ENCODE measurements at regions not wholly inside any gene's neighbourhood (a gene's known extent, or its start where the extent isn't known, plus 50 kb on each side); places are given as distances from the start of the nearest gene placed in this dataset.

DNA sequence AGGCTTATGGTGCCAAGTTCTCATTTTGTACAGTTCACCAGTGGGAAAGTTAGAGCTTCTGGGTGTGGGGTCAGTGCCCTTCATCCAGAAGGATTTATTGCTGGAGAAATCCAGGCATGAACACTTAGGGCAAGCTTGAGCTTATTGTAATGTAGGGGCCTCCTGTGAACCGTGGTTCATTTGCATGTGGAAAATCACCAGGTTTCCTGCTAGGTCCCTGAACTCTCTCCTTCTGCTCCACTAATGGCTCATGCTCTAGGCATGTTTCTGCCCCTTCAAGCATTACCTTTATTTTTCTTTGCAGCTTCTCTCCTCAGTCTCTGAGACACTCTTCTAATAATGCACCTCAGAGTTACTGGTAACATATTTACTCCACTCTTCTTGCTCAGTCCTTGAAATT is 79.3 kb upstream of the FAM98A start:
- H3K4me3 ChIP-seq: no peak overlapping the region
- DNase-seq (ENCODE audit: low read depth in 1 of 2, low spot score in 1 of 2): no peak
- H3K27ac ChIP-seq: no peak overlapping the region
- TF ChIP-seq, protein P1, sequence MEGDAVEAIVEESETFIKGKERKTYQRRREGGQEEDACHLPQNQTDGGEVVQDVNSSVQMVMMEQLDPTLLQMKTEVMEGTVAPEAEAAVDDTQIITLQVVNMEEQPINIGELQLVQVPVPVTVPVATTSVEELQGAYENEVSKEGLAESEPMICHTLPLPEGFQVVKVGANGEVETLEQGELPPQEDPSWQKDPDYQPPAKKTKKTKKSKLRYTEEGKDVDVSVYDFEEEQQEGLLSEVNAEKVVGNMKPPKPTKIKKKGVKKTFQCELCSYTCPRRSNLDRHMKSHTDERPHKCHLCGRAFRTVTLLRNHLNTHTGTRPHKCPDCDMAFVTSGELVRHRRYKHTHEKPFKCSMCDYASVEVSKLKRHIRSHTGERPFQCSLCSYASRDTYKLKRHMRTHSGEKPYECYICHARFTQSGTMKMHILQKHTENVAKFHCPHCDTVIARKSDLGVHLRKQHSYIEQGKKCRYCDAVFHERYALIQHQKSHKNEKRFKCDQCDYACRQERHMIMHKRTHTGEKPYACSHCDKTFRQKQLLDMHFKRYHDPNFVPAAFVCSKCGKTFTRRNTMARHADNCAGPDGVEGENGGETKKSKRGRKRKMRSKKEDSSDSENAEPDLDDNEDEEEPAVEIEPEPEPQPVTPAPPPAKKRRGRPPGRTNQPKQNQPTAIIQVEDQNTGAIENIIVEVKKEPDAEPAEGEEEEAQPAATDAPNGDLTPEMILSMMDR (IDR thresholded peaks at IDR 0.05; ENCODE audit: low read depth, low read length): no peak
- no peaks in the 10 kb centered on the region for H3K4me1 ChIP-seq (ENCODE audit: low read depth)
- H3K36me3 ChIP-seq: no peaks in the 10 kb centered on the region
- no peaks in the 10 kb centered on the region for H3K27me3 ChIP-seq
- no peaks in the 10 kb centered on the region for H3K9me3 ChIP-seq (ENCODE audit: low read depth)

DNA sequence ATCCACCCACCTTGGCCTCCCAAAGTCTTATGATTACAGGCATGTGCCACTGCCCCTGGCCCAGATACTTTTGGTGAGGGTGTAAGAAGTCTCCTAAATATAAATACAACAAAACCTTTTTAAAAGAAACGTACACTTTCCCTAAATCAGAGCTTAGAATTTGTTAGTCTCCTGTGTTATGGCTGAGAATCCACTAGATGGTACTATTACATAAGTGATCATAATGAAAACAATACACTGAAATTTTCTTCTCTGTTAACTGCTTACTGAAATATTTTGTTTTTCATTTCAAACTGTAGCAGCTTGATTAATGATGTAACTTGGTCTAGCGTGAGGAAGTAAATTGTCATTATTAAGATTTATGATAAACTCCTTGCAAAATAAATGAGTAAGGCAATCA is 74.8 kb upstream of the FAM98A start:
- Histone ChIP-seq H3K9me3 (ENCODE audit: low read depth) (no peaks in the 10 kb centered on the region), H3K27me3 (no peaks in the 10 kb centered on the region), H3K4me1 (ENCODE audit: low read depth) (no peaks in the 10 kb centered on the region), H3K4me3 (no peak overlapping the region), H3K27ac (no peak overlapping the region), H3K36me3 (no peaks in the 10 kb centered on the region)
- TF ChIP-seq, protein P1 (IDR thresholded peaks at IDR 0.05; ENCODE audit: low read depth, low read length): no peak
- DNase-seq (ENCODE audit: low read depth in 1 of 2, low spot score in 1 of 2): peak in 1 of 2 donors; percentile 6

DNA sequence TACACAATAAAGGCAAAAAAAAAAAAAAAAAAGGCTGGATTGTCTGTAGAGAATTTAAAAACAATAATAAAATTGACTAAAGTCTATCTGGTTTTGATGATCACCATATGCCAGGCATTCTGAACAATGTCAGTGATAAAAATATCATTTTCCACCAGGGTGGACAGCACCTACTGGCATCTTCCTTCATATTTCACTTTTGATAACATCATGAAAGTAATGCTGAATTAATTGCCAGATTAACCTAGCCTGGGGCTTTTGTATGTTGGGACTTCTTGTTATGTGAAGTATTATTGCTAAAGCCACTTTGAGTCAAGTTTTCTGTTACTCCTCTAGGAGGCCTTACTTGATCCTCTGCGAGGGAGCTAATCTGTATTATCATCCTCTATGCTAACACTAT is 73.8 kb upstream of the FAM98A start:
- no peaks in the 10 kb centered on the region for H3K4me1 ChIP-seq (ENCODE audit: low read depth)
- DNase-seq (ENCODE audit: low read depth in 1 of 2, low spot score in 1 of 2): no peak
- no peak overlapping the region for H3K27ac ChIP-seq
- H3K9me3 ChIP-seq (ENCODE audit: low read depth): no peaks in the 10 kb centered on the region
- no peaks in the 10 kb centered on the region for H3K36me3 ChIP-seq
- TF ChIP-seq, protein P1 (IDR thresholded peaks at IDR 0.05; ENCODE audit: low read depth, low read length): no peak
- no peak overlapping the region for H3K4me3 ChIP-seq
- H3K27me3 ChIP-seq: no peaks in the 10 kb centered on the region

DNA sequence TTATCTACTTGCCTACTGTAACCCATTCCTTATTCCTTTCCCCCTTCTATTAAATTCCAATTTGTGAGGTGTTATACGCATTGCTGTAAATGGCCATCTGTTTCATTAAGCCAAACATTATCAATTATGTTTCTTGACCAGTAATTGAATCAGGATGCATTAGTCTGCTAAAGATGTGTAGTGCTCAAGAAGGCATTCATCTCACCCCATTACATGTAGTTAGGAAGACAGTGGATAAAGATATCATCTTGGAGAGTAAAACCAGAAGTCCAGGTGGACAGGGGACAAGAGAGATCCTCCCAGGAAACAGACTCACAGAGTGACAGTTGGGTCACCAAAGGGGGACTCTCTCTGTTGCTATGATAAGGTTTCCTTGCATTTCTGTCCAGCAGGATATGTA is 73.3 kb upstream of the FAM98A start:
- H3K4me3 ChIP-seq: no peak overlapping the region
- no peaks in the 10 kb centered on the region for H3K4me1 ChIP-seq (ENCODE audit: low read depth)
- no peaks in the 10 kb centered on the region for H3K9me3 ChIP-seq (ENCODE audit: low read depth)
- no peaks in the 10 kb centered on the region for H3K36me3 ChIP-seq
- DNase-seq (ENCODE audit: low read depth in 1 of 2, low spot score in 1 of 2): no peak
- TF ChIP-seq, protein P1 (IDR thresholded peaks at IDR 0.05; ENCODE audit: low read depth, low read length): no peak
- no peak overlapping the region for H3K27ac ChIP-seq
- no peaks in the 10 kb centered on the region for H3K27me3 ChIP-seq

DNA sequence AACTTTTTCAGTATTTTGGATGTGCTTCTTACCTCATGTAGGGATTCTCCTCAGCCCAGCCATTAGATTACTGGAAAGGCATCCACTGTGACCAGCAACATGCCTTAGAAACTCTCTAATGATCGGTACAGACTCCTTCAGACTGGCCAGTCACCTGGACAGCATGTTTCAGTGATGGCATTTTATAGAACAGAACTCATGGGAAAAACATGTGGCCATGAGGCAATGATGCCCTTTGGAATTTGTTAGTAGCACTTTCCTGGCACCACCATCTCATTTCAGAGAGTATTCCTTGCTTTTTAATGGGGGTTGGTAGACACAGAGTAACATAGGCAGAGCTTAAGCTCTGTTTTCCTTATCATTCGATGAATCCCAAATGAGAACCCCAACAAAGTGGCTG is 72.1 kb upstream of the FAM98A start:
- no peak overlapping the region for H3K4me3 ChIP-seq
- TF ChIP-seq, protein P1 (IDR thresholded peaks at IDR 0.05; ENCODE audit: low read depth, low read length): no peak
- H3K36me3 ChIP-seq: no peaks in the 10 kb centered on the region
- H3K27me3 ChIP-seq: no peaks in the 10 kb centered on the region
- no peak overlapping the region for H3K27ac ChIP-seq
- H3K4me1 ChIP-seq (ENCODE audit: low read depth): no peaks in the 10 kb centered on the region
- H3K9me3 ChIP-seq (ENCODE audit: low read depth): no peaks in the 10 kb centered on the region
- DNase-seq (ENCODE audit: low read depth in 1 of 2, low spot score in 1 of 2): no peak

DNA sequence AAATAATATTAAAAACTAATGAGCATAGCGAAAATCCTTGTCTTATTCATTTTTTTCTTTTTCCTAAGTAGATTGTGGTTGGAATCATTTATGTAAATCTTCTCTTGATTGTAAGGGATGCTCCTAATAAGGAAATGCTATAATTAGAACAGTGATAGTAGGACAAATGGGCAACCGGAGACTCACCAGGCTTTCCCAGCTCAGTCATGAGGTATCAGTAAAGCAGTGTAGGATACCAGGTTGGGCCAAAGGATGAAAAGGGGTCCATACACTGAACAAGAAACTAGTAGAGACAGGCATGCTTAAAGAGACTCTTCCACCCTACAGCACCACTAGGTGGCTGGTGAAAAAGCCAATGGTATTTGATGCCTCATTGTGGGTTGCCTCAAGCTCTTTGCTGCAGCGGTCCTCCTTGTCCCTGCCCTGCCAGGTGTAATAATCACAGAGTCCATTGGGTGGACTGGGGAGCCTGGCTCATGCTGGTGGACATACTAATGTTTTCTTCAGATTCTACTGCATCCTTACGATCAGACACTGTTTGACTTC is 71.4 kb upstream of the FAM98A start:
- DNase-seq (ENCODE audit: low read depth in 1 of 2, low spot score in 1 of 2): no peak
- no peaks in the 10 kb centered on the region for H3K4me1 ChIP-seq (ENCODE audit: low read depth)
- H3K27me3 ChIP-seq: no peaks in the 10 kb centered on the region
- TF ChIP-seq, protein P1 (IDR thresholded peaks at IDR 0.05; ENCODE audit: low read depth, low read length): no peak
- H3K36me3 ChIP-seq: no peaks in the 10 kb centered on the region
- H3K27ac ChIP-seq: no peak overlapping the region
- no peak overlapping the region for H3K4me3 ChIP-seq
- no peaks in the 10 kb centered on the region for H3K9me3 ChIP-seq (ENCODE audit: low read depth)
